ENCODE measurements at regions not wholly inside any gene's neighbourhood (a gene's known extent, or its start where the extent isn't known, plus 50 kb on each side); places are given as distances from the start of the nearest gene placed in this dataset.

DNA sequence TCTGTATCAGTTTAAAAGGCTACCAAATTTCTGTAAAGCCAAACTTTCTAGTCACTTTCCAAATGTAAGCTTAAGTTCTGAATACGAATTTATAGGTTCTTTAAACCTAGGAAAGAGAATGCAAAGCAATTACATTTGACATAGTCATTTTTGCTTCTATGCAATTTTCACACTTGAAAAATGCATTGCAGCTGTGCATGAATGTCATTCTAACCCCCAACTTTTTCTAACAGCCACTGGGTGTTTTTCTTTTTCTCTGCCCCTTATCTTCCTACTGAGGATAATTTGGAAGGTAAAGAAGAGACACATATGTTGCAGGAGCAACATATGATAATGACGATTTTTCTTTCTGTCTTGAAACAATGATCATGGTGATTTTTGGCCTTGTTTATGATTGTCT, 537.5 kb downstream of the SPRY1 start:
- no peak for TF ChIP-seq EZH2 (IDR thresholded peaks at IDR 0.05; ENCODE audit: insufficient read depth, poor library complexity, severe bottlenecking)
- TF ChIP-seq EZH2phosphoT487 (IDR thresholded peaks at IDR 0.05; ENCODE audit: insufficient read depth, low read depth): no peak
